Middle frontal gyrus (tissue), 1 donor: ENCODE measurements at regions not wholly inside any gene's neighbourhood (a gene's known extent, or its start where the extent isn't known, plus 50 kb on each side); places are given as distances from the start of the nearest gene placed in this dataset.
A peak's percentile ranks its signal among the peaks of the same experiment; 100 is the strongest.

ENCODE experiments used
- DNase-seq: peaks from one replicate; pipeline ENCODE4 v3.0.0-alpha.2; 2015; ENCODE audit warnings: low spot score; ENCODE audit errors: extremely low spot score

- DNase-seq: no peak
Observed at GRCh38 chr10:78359640-78360091, 326.0 kb downstream of the RPS24 start.

DNA sequence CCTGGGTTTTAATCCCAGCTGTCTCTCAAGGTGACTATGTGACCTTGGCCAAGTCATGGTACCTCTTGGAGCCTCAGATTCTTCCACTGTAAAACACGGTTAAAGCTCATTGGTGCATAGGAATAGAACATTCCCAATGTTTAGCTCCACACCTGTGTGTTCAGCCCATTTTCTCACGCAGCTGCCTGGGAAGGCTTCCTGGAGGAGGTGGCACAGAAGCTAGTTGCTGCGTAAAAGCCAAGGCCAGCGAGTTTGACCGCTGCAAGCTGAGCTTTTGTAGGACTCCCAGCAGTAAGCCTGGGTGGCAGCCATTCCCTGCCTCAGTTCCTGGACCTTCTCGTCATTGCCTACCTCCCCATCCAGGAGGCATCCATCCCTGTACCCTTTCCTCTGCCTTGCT, 326.6 kb downstream of the RPS24 start:
- DNase-seq: no peak

DNA sequence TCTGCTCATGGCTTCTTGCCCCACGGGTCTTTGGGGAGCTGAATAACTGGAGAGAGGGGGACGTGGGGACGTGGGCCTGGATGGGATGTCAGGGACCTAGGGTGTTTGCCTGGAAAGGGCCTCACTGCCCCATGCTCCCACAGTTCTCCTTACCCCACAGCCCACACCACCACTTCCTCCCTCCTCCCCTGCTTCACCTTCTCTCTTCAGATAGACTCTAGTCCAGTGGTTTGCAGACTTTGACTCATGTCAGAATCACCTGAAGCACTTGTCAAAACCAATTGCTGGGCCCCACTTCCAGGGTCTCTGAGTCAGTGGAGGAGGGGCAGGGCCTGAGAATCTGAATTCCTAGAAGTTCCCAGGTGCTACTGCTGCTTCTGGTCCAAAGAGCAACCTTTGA, 327.4 kb downstream of the RPS24 start:
- DNase-seq: no peak

DNA sequence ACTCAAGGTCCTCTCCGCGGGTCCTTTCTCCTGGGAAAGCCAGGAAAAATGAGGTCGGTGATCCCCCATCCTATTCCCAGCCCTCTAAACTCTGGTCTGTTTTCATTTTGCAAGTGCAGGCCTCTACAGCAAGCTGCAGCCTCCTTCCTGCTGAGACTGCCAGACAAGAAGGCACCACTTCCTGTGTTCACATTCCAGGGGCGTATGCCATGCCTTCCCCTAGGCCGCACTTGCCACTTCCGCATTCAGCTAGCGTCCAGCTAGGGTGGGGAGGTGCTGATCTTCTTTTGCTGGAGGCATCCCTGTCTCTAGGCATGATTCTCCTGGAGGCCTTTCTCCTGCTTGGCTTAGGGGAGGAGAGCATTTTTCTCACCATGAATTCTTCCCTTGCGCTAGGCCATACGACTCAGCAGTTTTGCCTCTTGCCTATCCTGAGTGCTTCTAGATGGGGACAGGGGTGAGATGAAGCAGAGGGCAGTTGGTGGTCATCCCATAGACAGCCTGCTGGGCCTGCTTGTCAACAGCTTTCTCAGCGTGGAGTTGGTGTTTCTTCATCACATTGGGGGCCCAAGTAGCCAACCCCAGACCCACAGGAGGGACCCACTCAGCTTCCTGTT, 328.9 kb downstream of the RPS24 start:
- no peak for DNase-seq

DNA sequence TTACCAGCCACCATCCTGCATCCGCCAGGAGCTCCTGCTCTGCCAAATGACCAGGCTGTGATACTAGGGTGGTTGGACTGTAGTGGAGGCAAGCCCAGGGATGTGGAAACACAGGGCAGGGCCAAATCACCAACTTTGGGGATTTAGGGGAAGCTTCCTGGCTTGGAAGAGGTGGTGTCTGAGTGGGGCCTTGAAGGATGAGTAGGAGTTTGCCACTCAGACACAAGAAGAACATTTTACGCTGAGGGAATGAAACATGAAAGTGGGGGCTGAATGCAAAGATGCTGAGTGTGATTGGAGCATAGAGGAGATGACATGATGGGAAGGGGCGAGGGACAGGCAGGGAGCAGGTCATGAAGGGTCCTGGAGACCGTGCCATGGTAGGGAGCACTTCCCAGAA, 329.5 kb downstream of the RPS24 start:
- no peak for DNase-seq

DNA sequence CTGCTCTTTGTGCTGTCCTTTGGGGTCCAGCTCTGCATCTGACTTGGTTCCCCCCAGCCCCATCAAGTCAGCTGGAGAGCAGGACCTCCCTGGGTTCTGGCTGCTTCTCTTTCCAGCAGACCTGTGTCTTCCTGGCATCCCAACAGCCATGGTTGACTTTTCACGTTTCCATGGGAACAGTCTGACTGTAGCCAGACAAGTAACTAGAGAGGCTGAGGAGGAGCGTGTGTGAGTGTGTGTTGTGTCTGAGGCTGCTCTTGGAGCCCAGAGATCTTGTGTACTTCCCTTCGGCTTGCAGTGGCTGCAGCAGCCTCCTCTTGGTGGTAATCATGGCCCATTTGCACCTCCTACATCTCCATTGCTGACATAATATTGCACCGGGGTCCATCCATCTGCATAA, 332.0 kb downstream of the RPS24 start:
- DNase-seq: peak; percentile 13

GRCh38 chr10:78366663-78367411, 333.2 kb downstream of the RPS24 start:
- DNase-seq: no peak

DNA sequence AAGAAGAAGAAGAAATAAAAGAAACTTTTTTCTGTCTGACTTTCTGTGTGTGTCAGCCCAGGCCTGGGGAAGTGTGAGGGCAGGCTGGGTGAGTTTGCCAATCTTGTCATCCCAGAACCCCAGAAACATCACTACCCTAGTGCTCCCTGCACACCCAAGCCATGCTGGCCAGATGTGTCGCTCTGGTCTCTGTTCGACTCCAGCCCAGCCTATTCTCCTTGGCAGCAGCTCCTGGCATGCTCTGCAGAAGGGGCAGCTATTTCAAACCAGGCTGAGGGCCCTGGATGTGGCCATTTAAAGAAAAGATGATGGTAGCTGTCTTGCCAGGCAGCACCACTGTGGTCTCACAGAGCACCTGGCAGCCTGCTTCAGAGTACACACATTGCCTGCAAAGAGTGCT, 334.1 kb downstream of the RPS24 start:
- no peak for DNase-seq

GRCh38 chr10:78371136-78371535, 337.5 kb downstream of the RPS24 start:
- no peak for DNase-seq

DNA sequence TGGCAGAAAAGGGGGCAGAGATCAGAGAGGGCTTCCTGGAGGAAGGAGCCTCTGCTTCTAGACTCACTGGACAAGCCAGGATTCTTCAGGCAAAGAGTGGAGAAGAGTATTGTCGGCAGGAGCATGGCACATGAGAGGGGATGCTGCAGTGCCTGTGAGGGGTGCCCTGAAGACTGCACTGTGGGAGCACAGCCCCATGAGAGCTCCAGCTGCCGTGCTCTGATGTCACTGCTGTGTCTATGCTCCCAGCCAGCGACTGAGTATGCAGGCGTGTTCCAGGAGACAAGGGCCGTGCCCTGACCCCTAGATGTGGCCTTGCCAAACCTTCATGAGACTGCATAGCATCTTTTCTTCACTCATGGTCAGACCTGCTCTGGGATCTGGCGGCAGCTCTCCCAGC, 339.1 kb downstream of the RPS24 start:
- DNase-seq: no peak

DNA sequence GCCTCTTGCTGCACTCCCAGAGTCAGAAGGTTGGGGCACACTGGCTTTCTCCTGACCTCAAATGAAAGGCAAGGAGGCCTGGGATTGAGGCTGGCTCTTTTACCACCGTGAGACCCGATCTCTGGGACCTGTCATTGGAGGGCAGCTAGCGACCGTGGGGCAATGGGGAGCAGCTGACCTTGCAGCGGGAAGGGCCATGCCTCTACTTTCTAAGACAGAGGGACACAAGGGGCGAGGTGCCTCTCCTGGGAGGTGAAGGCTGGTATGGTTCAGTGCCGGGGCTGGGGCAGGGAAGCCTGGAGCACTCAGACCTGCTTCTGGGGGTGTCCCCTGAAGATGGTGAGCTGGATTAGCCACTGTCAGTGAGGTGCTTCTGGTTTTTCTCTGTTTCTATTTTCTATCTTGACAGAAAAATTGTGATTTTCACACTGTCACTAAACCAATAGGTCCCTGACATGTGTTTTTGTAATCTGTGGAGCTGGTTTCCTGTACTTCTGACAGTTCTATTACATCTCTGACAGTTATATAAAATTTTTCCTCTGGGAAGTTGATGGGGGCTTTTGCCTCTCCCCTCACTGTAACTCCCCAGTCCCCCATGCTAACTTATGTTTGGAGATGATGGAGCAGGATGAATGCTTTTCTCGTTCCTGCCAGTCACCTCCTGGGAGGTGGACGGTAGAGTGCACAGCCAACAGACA, 340.8 kb downstream of the RPS24 start:
- DNase-seq: no peak

GRCh38 chr10:78375854-78376785, 342.5 kb downstream of the RPS24 start:
- DNase-seq: peak; percentile 68

GRCh38 chr10:78377356-78377755, 343.7 kb downstream of the RPS24 start:
- DNase-seq: no peak

- no peak for DNase-seq
Observed at GRCh38 chr10:78378192-78378591, 344.5 kb downstream of the RPS24 start.

GRCh38 chr10:78381107-78381506, 347.4 kb downstream of the RPS24 start:
- DNase-seq: no peak

DNA sequence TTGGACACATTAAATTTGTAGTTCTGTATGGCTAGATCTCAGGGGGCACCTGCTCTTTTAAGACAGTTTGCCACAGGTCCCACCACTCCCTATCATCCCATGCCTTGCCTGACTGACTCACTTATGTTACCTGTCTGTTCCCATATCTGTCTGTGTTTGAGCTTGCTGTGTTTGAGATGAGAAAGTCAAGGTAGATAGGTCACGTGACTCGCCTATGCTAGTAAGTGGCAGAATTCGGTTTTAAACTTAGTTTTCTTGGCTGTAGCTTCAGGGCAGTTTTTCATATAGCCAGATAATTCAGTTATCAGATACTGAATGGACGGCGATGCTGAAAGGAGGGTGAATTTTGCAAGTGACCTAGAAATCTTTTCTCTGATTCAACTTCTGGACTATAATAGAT, 348.4 kb downstream of the RPS24 start:
- no peak for DNase-seq

- DNase-seq: peak; percentile 41
Observed at GRCh38 chr10:78382772-78383171, 349.1 kb downstream of the RPS24 start.

GRCh38 chr10:78383378-78384048, 349.9 kb downstream of the RPS24 start:
- no peak for DNase-seq

DNA sequence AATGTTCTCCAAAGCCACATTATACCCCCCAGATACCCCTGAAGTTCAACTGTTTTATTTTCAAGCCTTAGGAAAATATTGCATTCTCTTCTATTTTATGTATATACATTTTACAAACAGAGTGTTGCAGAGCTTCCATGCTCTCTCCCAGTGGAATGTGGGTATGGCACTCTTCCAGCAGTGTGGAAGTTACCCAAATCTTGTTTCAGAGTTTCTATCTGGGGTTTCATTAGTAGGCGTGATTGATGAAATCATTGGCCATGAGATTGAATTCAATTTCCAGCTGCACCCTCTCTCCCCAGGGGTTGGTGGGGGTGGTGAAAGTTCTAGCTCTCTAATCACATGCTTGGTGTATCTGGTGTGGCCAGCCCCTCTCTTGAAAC, 350.4 kb downstream of the RPS24 start:
- DNase-seq: no peak

- no peak for DNase-seq
Observed at GRCh38 chr10:78385599-78385998, 351.9 kb downstream of the RPS24 start.

DNA sequence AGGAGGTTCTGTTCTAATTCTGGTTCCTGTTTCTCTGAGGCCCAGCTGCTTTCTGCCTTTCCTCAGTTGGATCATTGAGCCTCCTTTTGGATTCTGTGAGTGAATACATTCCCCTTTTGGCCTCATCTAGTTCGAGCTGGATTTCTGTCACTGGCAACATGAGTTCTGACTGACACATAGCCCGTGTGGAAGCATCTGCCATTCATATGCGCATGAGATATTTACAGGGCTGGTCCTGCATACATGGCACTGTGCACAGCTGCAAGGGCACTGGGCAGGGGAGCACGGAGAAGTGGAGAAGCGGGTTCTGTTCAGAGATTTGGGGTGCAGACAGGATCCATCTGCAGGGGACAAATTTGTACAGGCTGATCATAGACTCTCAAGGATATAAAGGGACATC, 352.8 kb downstream of the RPS24 start:
- no peak for DNase-seq
